Erythroblast (primary cell): ENCODE measurements at regions not wholly inside any gene's neighbourhood (a gene's known extent, or its start where the extent isn't known, plus 50 kb on each side); places are given as distances from the start of the nearest gene placed in this dataset.

Experiments used
- GATA1 ChIP-seq: IDR thresholded peaks from 2 replicates; pipeline ENCODE4 v1.6.1; 2011; ENCODE audit warnings: low read depth, mild to moderate bottlenecking, control low read depth, low read length, moderate library complexity
- POLR2A ChIP-seq: IDR thresholded peaks from 2 replicates; pipeline ENCODE4 v1.6.1; 2011; ENCODE audit warnings: mild to moderate bottlenecking, low read length

DNA sequence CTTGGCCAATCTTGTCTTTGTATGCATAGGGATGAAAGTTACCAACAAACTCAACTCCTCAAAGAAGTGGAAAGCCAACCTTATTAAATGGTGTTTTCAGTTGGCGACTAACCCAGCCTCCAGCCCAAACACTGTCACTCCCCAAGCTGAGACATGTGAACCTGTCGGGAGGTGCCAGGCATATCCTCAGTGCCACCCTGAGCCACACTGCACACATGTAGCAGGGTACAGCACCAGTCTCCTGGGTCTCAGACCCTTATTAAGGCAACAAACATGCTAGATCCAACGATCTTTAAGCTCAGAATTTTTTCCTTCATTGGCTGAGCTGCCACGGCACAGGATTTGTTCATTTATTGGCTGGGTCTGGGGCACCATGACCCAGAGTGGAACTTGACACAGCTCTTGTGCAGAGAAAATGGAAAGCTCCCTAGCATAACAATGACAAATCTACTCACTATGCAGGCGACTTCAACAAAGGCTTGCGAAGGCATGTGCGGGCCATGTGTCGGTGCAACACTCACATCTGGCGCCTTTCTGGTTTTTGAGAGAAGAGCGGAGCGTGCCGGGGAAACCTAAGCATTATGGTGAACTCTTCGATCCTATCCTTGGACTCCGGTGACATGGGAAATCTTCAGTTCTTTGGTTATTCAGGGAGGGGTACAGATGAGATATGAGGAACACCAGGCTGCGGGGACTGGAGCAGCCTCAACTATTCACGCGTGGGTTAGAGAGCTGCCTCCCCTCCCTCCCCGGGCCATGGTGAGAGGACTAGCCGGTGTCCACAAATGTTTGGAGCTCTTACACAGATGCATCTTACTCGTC, 190.1 kb downstream of the FAM43A start:
- TF ChIP-seq POLR2A (no peak), GATA1 (no peak)
